EH (cell line): ENCODE measurements at regions not wholly inside any gene's neighbourhood (a gene's known extent, or its start where the extent isn't known, plus 50 kb on each side); places are given as distances from the start of the nearest gene placed in this dataset.
A peak's percentile ranks its signal among the peaks of the same experiment; 100 is the strongest.

Experiments used
- DNase-seq: peaks from one replicate; pipeline ENCODE4 v3.0.0-alpha.2; 2015; ENCODE audit warnings: low read depth

DNA sequence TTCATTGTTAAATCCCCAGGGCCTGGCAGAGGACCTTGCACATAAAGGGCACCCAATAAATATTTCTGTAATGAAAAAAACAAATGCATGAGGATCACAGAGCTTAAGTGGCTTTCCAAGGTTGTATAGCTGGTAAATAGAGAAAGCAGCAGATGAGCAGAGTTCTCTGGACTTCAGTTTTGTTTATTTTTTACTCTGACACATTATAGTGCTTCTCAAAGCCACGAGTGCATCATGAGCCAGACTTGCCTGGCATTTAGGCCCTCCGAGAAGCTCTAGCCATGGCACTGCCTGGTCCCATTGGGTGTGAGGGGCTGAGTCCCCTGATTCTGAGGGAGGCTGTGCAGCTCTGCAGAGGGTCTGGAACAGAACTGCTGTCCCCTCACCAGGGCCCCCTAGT, 87.2 kb upstream of the ZNF32 start:
- DNase-seq, result peak; percentile 76

DNA sequence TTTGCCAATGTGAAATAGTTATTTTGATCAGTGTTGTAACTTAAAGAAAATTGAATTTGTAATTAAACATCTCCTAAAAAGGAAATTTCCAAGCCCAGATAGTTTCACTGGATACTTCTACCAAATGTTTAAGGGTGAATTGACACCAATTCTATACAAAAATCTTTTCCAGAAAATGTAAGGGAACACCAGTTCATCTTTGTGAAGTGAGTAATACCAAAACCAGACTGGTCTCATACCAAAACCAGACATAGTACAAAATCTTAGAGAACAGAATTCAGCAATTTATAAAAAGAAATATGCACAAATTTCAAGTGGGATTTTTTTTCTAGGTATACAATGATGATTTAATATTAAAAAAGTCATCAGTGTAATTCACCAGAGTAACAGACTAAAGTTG, 86.0 kb upstream of the ZNF32 start:
- peak; percentile 41 for DNase-seq

GRCh38 chr10:43731486-43731885, 82.8 kb upstream of the ZNF32 start:
- DNase-seq, result no peak

DNA sequence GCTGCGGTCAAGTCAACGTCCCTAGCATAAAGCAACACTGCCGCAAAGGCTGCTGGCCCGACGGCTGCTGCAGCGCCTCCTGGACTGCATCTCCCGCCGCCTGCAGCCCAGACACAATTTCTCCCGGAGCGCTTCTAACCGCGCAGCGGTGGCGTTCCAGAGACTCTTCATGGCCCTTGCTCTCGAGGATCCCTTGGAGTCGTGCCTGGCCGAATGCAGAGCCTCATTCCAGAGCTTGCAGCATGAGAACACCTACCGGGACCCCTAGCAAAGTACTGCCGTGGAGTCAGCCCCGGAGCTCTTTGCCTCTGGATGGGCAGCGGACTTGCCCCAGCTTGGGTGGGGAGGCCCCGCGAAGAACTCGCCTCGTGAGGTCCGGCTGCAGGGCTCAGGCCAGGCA, 79.7 kb upstream of the ZNF32 start:
- DNase-seq, result no peak

- no peak for DNase-seq
Measured at GRCh38 chr10:43727935-43728334, 79.3 kb upstream of the ZNF32 start.

GRCh38 chr10:43715334-43715733, 66.7 kb upstream of the ZNF32 start:
- DNase-seq, result no peak

- DNase-seq, result no peak
Measured at GRCh38 chr10:43712821-43713584, 64.3 kb upstream of the ZNF32 start.

DNA sequence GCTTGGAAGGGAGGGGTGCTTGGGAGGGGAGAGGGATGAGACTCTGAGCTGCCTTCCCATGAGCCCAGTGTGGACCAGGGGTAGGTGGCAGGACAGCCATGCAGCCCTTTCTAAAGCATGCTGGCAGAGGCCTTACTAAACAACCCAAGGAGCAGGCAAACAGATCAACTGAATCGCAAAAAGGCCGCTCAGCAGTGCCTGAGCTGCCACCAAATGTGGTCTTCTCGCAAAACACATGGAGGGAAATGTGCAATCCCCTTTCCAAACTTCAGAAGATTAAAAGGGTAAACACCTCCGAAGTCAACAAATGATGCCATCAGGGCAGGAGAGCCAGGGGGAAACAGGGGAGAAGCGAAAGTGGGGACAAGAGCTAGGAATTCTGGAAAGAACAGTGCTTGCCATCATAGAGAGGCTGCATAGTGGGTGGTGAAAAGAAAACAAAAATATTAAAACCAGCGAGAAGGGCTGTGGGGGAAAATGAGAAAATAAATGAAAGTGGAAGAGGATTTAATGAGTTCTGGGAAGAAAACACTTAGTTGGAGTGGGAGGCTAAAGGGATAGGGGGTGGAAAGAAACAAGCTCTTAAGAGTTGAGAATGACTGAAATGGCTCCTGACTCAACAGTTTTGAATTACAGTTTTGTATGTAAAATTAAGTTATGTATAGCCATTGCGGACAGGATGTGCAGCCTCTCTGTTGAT, 62.2 kb upstream of the ZNF32 start:
- DNase-seq, result no peak

- DNase-seq, result peak; percentile 20
Measured at GRCh38 chr10:43708262-43708661, 59.6 kb upstream of the ZNF32 start.

- no peak for DNase-seq
Measured at GRCh38 chr10:43707770-43708169, 59.1 kb upstream of the ZNF32 start.

- DNase-seq, result no peak
Measured at GRCh38 chr10:43706166-43706565, 57.5 kb upstream of the ZNF32 start.

DNA sequence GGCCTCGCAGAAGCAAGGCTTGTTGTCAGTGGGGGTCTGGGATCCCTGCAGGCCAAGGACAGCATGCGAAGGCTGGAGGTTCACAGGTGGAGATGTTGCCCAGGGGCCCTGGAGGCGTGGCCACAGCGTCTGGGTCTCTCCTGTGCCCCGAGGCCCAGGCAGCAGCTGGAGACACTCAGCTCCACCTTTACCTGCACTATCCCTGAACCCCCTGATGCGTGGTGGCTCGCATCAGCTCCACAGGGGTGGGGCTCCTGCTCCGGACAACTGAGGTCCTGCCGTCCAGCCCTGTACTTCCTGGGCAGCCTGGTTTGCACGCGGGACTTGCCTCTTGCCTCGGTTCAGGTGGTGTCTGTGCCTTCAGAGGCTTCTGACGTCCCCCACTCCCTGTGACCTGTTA, 54.6 kb upstream of the ZNF32 start:
- DNase-seq, result no peak

DNA sequence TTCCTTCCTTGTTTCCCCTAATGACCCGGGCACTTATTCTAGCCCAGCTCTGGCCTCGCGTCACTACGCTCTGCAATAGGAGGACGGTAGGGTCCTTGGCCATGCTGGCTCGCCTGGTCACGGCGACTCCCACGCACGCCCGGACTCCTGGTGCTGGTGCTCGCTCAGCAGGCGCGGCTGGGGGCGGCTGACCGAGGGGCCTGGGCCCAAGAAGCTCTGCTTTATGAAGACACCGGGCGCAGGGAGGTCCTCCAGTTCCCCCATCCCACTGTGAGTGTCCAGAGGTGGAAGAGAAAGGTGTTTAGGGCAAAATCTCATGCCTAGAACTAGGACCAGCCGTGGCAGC, 54.2 kb upstream of the ZNF32 start:
- DNase-seq, result no peak

DNA sequence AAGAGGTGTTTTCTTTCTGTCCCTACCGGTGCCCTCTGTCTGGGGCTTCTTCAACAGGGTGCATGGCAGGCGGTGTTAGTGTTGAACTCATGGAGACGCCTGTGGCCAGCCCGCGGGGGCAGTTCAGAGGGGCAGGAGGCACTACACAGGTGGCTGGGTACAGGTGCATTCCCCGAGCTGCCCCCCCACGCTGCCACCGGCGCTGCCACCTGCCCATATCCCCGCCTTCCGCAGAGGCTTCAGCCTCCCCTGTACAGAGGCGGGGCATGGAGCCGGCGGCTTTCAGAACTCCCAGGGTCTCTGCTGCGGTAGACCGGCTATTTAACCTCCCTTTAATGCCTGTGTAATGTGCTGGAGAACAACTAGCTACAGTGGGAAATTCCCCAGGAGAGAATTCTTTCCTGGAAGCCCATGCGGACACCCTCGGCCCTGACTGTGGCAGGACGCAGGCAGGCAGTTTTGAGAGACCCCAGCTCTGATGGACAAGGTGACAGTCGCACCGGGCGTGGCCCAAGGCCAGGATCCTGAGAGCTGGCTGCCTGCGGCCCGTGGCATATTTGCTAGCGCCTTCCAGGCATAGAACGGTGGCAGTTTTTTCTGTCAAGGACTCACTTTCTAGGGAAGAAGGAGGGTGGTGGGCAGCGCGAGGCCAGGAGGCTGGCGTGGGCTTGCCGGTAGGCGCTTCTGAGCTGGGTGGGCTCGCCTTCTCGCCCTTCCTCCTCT, 53.7 kb upstream of the ZNF32 start:
- DNase-seq, result no peak

GRCh38 chr10:43701295-43701694, 52.6 kb upstream of the ZNF32 start:
- no peak for DNase-seq

GRCh38 chr10:43700306-43700705, 51.6 kb upstream of the ZNF32 start:
- DNase-seq, result peak; percentile 69

GRCh38 chr10:43699516-43699915, 50.8 kb upstream of the ZNF32 start:
- no peak for DNase-seq
